ENCODE measurements at regions not wholly inside any gene's neighbourhood (a gene's known extent, or its start where the extent isn't known, plus 50 kb on each side); places are given as distances from the start of the nearest gene placed in this dataset.

DNA sequence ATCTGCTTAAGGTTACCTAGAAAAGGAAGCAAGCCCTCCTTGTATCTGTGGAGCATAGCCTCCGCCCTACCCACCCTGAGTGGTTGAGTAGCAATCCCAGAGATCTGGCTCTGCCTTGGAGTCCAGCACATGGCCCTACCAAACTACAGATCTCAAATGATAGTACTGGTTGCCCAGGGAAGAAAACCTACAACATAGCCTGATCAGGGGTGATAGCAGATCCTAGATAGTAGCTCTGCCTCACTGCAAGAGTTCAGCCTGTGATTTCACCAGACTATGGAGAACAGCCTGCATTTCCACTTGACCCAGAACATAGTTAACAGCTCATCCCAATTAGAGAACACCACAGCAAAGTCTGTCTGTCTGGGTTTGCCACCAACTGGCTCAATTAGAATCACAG, 279.5 kb downstream of the ETNK1 start:
- TF ChIP-seq, protein P1, sequence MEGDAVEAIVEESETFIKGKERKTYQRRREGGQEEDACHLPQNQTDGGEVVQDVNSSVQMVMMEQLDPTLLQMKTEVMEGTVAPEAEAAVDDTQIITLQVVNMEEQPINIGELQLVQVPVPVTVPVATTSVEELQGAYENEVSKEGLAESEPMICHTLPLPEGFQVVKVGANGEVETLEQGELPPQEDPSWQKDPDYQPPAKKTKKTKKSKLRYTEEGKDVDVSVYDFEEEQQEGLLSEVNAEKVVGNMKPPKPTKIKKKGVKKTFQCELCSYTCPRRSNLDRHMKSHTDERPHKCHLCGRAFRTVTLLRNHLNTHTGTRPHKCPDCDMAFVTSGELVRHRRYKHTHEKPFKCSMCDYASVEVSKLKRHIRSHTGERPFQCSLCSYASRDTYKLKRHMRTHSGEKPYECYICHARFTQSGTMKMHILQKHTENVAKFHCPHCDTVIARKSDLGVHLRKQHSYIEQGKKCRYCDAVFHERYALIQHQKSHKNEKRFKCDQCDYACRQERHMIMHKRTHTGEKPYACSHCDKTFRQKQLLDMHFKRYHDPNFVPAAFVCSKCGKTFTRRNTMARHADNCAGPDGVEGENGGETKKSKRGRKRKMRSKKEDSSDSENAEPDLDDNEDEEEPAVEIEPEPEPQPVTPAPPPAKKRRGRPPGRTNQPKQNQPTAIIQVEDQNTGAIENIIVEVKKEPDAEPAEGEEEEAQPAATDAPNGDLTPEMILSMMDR (IDR thresholded peaks at IDR 0.05) = no peak
- no peak for TF ChIP-seq EZH2 (IDR thresholded peaks at IDR 0.05; ENCODE audit: borderline replicate concordance, insufficient read depth, low read depth, low read length, poor library complexity, severe bottlenecking)

Measured in B cell (primary cell).